ENCODE measurements at regions not wholly inside any gene's neighbourhood (a gene's known extent, or its start where the extent isn't known, plus 50 kb on each side); places are given as distances from the start of the nearest gene placed in this dataset.

DNA sequence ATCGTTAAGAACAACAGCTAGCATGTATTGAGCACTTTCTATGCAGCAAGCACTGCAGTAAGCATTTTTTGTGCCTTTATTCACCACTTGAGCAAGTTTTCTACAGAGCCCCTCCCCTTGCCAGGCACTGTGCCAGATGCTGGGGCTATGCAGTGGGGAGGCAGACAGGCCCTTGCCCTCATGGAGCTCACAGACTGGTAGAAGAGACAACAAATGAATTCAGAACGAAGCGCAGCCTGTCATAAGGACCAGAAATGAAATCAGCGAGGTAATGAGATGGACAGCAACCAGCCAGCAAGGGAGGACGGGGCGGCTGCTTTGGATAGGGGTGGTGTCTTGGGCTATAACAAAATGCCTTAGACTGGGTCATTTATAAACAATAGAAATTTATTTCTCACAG is 68.8 kb downstream of the C9orf50 start:
- TF ChIP-seq POLR2A (IDR thresholded peaks at IDR 0.05; ENCODE audit: low read depth, low read length) (no peak), NFE2L2 (IDR thresholded peaks at IDR 0.05; ENCODE audit: low read depth, low read length) (no peak), CTCF (conservative IDR thresholded peaks at IDR 0.05; ENCODE audit: low read depth, low read length) (no peak), MXI1 (IDR thresholded peaks at IDR 0.05; ENCODE audit: borderline replicate concordance, low read depth, low read length) (no peak), RFX5 (IDR thresholded peaks at IDR 0.05; ENCODE audit: low read depth, low read length) (no peak), BHLHE40 (IDR thresholded peaks at IDR 0.05; ENCODE audit: low read depth, low read length) (no peak)
